ENCODE measurements at regions not wholly inside any gene's neighbourhood (a gene's known extent, or its start where the extent isn't known, plus 50 kb on each side); places are given as distances from the start of the nearest gene placed in this dataset.
A peak's percentile ranks its signal among the peaks of the same experiment; 100 is the strongest.

GRCh38 chr9:71485326-71485725 lies 283.0 kb downstream of the CEMIP2 start:
- DNase-seq (ENCODE audit: extremely low read depth, low read depth) = no peak
- TF ChIP-seq CTCF (IDR thresholded peaks at IDR 0.05; ENCODE audit: low read depth, low read length) = no peak

GRCh38 chr9:71483436-71483835 lies 284.9 kb downstream of the CEMIP2 start:
- DNase-seq (ENCODE audit: extremely low read depth, low read depth) = no peak
- TF ChIP-seq CTCF (IDR thresholded peaks at IDR 0.05; ENCODE audit: low read depth, low read length) = no peak

- no peak for DNase-seq (ENCODE audit: extremely low read depth, low read depth)
- no peak for TF ChIP-seq CTCF (IDR thresholded peaks at IDR 0.05; ENCODE audit: low read depth, low read length)
Observed at GRCh38 chr9:71479621-71480020, 288.7 kb downstream of the CEMIP2 start.

- TF ChIP-seq CTCF (IDR thresholded peaks at IDR 0.05; ENCODE audit: low read depth, low read length) = no peak
- no peak for DNase-seq (ENCODE audit: extremely low read depth, low read depth)
Observed at GRCh38 chr9:71472400-71472799, 295.9 kb downstream of the CEMIP2 start.

GRCh38 chr9:71465392-71465791 lies 302.9 kb downstream of the CEMIP2 start:
- no peak for DNase-seq (ENCODE audit: extremely low read depth, low read depth)
- TF ChIP-seq CTCF (IDR thresholded peaks at IDR 0.05; ENCODE audit: low read depth, low read length) = no peak

- no peak for DNase-seq (ENCODE audit: extremely low read depth, low read depth)
- TF ChIP-seq CTCF (IDR thresholded peaks at IDR 0.05; ENCODE audit: low read depth, low read length) = no peak
Observed at GRCh38 chr9:71459082-71459481, 309.2 kb downstream of the CEMIP2 start.

- peak; percentile 9 for TF ChIP-seq CTCF (IDR thresholded peaks at IDR 0.05; ENCODE audit: low read depth, low read length)
- peak; percentile 3 for DNase-seq (ENCODE audit: extremely low read depth, low read depth)
Observed at GRCh38 chr9:71446473-71447411, 321.6 kb downstream of the CEMIP2 start.

Data from AG09319 (cell line).